Omental fat pad (tissue), 3 donors: ENCODE measurements at regions not wholly inside any gene's neighbourhood (a gene's known extent, or its start where the extent isn't known, plus 50 kb on each side); places are given as distances from the start of the nearest gene placed in this dataset.

Experiments used
- ATAC-seq: fragments of 150-250 bp; one replicate; pipeline ENCODE4 v1.9.1; 2016; ENCODE audit warnings: mild to moderate bottlenecking, moderate library complexity; ENCODE audit not compliant: low FRiP score
- DNase-seq: peaks from one replicate; pipeline ENCODE4 v3.0.0-alpha.2; 2019; ENCODE audit warnings: low spot score
- TF ChIP-seq, protein P1 (sequence below), 3 donors: fragments of 450-650 bp; IDR thresholded peaks; one replicate each; pipeline ENCODE4 v1.5.1; 2016 to 2017; ENCODE audit warnings: antibody characterized with exemption in 3 of 3, mild to moderate bottlenecking in 3 of 3, moderate library complexity in 2 of 3

DNA sequence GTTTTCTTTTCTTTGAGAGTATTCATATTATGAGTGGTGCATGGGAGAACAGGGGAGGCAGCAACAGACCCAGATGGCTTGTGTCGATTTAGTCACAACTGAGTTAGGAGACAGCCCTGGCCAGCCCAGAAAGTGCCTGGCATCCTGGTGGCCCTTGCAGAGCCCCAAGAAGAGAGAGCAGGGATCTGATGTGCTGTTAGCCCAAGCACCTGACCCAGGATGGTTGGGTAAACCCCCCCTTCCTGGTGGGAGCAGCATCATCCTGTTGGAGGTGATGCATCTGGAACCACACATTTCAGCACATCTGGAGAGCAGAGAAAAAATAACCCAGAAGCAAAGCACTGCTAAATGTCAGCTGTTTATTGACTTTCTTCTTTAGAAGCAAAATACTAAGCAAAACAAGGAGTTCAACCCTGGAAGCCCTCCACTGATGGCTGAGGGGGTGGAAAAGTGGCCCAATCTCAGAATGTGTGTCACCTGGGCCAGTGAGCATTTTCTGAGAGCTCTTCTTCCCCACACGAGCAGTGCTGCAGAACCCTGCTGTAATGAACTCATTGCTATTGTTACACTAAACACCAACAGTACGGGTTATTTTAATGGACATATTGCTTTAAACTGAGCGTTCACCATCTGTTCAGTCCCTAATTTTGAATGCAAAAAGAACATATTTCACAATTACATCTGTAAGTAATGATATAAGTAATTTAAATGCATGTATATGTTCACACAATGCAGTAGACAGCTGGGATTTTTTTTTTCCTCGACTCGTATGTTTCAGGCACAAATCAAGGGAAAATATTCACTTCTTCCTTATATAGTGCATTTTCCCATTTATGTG lies 100.6 kb upstream of the SMIM21 start:
- TF ChIP-seq, protein P1, sequence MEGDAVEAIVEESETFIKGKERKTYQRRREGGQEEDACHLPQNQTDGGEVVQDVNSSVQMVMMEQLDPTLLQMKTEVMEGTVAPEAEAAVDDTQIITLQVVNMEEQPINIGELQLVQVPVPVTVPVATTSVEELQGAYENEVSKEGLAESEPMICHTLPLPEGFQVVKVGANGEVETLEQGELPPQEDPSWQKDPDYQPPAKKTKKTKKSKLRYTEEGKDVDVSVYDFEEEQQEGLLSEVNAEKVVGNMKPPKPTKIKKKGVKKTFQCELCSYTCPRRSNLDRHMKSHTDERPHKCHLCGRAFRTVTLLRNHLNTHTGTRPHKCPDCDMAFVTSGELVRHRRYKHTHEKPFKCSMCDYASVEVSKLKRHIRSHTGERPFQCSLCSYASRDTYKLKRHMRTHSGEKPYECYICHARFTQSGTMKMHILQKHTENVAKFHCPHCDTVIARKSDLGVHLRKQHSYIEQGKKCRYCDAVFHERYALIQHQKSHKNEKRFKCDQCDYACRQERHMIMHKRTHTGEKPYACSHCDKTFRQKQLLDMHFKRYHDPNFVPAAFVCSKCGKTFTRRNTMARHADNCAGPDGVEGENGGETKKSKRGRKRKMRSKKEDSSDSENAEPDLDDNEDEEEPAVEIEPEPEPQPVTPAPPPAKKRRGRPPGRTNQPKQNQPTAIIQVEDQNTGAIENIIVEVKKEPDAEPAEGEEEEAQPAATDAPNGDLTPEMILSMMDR (IDR thresholded peaks at IDR 0.05): no peak
- no peak for ATAC-seq
- no peak for DNase-seq

DNA sequence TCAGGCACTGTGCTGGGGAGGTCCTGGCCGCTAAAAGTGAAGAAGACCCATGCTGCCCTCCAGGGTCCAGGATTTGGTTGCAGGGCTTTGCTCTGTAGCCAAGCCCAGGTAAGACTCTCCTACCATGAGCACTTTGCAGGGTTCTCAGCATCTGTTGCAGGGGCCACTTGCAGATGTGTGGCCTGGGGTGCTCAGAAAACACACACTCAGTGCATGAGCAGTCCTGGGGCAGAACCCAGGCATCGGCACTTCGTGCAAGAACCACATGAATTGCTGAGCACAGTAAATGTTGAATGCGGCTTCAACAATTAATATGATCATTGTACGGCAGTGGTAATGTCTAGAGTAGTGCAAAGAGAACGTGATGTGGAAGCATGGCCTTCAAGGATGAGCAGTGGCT lies 98.5 kb upstream of the SMIM21 start:
- TF ChIP-seq, protein P1 (IDR thresholded peaks at IDR 0.05): no peak

DNA sequence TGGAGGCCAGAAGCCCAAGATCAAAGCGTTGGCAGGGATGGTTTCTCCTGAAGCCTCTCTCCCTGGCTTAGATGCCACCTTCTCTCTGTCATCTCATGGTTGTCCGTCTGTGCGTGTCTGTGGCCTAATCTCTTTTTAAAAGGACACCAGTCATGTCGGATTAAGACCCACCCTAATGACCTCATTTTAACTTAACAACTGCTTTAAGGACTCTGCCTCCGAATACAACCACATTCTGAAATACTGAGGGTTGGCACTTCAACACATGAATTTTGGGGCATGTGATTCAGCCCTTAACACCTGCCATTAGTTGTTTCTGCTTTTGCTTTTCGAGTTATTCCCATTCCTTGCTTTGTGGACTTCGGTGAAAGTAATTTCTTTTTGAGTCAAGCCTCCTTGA lies 97.8 kb upstream of the SMIM21 start:
- TF ChIP-seq, protein P1 (IDR thresholded peaks at IDR 0.05): no peak
- ATAC-seq (no peak), DNase-seq (no peak)

More for the DNA sequence above, 98.5 kb upstream of the SMIM21 start:
- no peak for ATAC-seq
- no peak for DNase-seq

DNA sequence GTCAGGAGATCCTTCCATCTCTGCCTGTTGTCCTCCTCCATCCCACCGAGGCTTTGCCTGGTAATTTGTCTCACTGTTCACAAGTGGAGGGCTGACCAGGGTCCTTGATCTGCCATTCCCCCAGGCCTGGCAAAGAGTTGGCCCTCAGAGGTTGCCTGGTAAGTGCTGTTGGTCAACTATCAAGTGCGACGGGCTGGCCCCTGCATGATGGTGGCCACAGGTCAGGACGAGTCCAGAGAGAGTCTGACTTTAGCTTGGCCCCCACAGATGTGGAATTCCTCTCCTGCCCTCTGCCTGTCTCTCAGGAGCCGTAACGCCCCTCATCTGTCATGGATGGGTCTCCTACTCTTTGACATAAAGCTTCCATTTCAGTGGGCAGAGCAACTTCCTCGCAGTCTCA lies 97.3 kb upstream of the SMIM21 start:
- TF ChIP-seq, protein P1 (IDR thresholded peaks at IDR 0.05): no peak
- no peak for DNase-seq
- ATAC-seq: no peak

DNA sequence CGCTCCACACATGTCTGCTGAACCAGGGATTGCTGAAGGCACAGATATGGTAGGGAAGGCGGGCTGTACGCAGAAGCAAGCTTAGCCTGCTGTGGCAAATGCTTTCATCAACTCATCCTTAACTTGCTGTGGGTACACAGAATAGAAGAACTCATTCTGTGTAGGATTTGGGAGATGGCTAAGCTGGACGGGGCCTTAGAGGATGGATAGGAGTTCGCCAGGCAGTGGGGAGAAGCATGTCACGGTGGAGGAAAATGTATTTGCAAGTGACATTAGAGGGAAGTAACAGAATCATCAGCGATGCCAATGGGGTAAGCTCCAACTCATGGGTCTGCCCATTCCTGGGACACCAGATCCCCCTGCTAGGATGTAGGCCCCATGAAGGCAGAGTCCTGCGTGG lies 96.7 kb upstream of the SMIM21 start:
- no peak for ATAC-seq
- TF ChIP-seq, protein P1 (IDR thresholded peaks at IDR 0.05): no peak
- no peak for DNase-seq

DNA sequence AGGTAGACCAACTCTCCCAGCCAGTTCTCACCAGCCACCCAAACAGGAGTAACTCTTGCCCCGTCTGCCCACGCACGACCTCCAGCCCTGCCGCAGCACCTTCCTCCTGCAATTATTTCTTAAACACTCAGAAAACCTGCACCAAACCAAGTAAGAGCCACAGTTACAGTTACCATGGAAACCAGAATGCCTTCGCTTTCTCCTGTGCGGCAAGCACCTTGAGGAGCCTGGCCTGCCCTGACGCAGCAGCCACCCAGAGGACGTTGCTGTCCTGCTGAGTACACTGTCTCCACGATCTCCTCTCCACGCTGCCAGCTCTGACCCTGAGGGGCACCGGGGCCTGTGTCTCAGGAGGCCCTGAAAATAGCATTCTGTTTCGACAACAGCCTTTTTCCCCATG lies 94.3 kb upstream of the SMIM21 start:
- ATAC-seq (no peak), DNase-seq (no peak)
- TF ChIP-seq, protein P1 (IDR thresholded peaks at IDR 0.05): no peak

DNA sequence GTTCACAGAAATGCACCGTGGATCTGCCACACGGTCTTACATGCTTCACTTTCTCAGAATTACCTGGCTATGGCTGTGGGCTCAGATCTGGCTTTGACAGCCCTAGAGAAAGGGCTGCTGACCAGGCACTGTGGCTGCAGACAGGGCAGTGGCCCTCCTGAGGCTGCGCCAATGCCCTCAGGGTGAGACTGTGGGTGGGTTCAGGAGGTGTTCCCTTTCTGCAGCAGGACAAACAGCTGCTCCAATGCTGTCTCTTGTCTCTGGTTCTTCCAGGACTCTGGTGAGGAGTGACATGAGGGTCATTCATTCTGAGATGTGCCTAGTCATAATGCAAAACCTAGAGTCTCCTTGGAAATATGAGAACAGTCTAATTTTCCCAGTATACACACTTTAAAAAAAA lies 90.5 kb upstream of the SMIM21 start:
- TF ChIP-seq, protein P1 (IDR thresholded peaks at IDR 0.05): no peak
- DNase-seq (no peak), ATAC-seq (no peak)
